ENCODE measurements at regions not wholly inside any gene's neighbourhood (a gene's known extent, or its start where the extent isn't known, plus 50 kb on each side); places are given as distances from the start of the nearest gene placed in this dataset.

DNA sequence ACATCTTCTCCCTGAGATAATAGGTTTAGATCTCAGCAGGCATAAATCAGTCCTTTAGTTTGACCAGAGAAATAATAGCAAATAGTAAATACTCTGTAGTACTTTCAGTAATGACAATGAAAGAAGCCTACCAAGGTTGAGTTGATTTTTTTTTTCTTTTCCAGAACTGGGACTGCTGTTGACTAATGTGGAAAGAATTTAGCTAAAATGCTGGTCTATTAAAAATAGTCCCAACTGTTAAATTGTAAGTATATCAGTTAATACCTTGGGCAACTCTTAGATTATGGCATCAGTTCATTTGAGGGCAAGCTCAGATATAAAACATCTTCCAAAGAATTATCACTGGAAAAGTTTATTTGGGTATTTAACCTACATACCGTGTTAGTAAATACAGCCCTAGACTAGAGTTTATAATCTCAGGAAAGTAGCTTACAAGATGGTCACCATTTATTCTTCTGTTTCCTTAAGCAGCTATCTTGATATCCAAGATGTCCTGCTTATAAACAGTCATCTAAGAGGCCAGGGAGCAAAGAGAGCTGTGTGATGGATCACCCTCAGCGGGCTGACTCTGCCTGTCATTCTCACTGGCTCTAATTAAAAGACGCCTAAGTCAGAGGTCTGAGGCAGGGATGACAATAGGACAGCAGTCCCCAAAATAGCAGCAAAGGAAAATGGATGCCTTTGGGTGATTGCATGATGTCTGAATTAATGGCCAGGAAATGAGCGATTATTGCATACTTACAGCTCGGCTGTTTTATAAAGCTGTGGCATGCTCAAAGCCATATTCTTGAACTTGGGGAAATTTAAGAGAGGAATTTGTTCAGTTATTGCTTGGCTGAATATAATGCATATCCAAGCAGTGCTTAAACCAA lies 121.3 kb downstream of the MTX2 start:
- TF ChIP-seq ZNF121 (tag by site-specific recombination; IDR thresholded peaks at IDR 0.05) (no peak), ZBTB8A (tag by site-specific recombination; IDR thresholded peaks at IDR 0.05) (no peak), ZNF324 (tag by site-specific recombination; IDR thresholded peaks at IDR 0.05) (no peak)
- TF ChIP-seq, protein P1, sequence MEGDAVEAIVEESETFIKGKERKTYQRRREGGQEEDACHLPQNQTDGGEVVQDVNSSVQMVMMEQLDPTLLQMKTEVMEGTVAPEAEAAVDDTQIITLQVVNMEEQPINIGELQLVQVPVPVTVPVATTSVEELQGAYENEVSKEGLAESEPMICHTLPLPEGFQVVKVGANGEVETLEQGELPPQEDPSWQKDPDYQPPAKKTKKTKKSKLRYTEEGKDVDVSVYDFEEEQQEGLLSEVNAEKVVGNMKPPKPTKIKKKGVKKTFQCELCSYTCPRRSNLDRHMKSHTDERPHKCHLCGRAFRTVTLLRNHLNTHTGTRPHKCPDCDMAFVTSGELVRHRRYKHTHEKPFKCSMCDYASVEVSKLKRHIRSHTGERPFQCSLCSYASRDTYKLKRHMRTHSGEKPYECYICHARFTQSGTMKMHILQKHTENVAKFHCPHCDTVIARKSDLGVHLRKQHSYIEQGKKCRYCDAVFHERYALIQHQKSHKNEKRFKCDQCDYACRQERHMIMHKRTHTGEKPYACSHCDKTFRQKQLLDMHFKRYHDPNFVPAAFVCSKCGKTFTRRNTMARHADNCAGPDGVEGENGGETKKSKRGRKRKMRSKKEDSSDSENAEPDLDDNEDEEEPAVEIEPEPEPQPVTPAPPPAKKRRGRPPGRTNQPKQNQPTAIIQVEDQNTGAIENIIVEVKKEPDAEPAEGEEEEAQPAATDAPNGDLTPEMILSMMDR (tag by site-specific recombination; IDR thresholded peaks at IDR 0.05), result no peak
